Stimulated activated CD4-positive, alpha-beta T cell treated with anti-CD3 and anti-CD28 coated beads, Interleukin-2, amount 100 ng/mL, for 4 hours (primary cell): ENCODE measurements at regions not wholly inside any gene's neighbourhood (a gene's known extent, or its start where the extent isn't known, plus 50 kb on each side); places are given as distances from the start of the nearest gene placed in this dataset.
A peak's percentile ranks its signal among the peaks of the same experiment; 100 is the strongest.
"Not testable (repeated sequence)": the region's sequence is repeated elsewhere in the genome, so short reads cannot be mapped to it uniquely, and the experiment has no call there.

Source experiments
- DNase-seq: peaks from one replicate; pipeline ENCODE4 v3.0.0-alpha.2; 2020; ENCODE audit warnings: low read depth

DNA sequence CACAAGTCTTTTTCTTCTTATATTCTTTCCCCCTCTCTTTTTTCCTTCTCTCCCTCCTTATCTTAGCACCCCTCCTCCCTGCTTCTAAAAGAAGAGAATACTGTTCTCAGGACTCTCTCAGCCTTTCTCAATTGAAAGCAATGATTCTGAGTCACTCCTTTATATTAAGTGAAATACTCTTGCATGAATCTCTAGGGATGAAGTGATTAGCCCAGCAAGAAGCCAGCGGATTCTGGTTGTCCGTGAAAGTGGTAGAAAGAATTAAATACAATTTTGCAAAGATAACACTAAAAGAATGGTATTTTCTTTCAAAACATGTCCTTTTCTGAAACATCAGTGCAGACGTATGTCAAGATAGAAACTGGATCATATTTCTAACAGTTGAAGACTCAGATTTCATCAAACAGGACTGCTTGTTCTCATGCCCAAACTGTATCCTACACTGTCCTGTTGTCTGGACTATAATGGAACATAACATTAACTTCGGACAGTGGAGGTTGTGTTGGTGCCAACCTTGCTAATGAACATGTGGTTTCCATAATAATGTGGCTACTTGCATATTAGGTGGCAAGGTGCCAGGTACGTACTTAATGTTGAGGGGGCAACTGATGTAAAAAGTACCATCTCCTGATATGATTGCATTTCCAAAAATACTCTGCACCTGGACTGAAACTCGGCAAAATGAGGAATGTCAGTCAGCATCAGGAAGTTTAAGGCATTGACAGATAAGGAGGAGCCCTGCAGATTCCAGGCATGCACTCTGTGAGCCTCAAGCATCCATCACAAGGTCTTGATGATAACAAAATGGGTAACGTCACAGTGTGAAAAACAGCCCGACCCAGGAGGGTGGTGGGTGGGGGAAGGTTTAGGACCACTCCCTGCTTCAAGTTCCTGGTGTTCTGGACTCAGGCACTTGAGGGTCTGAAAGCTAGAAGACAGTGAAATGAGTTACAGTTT is 357.2 kb downstream of the DLEU7 start:
- no peak for DNase-seq

GRCh38 chr13:50493683-50494082 is 349.8 kb downstream of the DLEU7 start:
- no peak for DNase-seq

GRCh38 chr13:50494138-50494537 is 349.4 kb downstream of the DLEU7 start:
- DNase-seq = no peak

GRCh38 chr13:50503212-50503611 is 340.3 kb downstream of the DLEU7 start:
- not testable (repeated sequence) for DNase-seq

DNA sequence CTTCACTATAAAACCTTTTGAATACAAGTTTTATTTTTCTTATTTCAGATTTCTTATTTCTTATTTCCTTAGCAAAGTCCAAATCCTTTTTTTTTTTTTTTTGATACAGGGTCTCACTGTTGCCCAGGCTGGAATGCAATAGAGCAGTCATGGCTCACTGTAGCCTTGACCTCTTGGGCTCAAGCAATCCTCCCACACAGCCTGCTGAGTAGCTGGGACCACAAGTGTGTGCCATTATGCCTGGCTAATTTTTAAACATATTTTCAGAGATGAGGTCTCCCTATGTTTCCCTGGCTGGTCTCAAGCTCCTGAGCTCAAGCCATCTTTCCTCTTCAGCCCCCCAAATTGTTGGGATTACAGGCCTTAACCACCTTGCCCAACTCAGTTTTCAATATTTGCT is 334.3 kb downstream of the DLEU7 start:
- no peak for DNase-seq

GRCh38 chr13:50509771-50510441 is 333.6 kb downstream of the DLEU7 start:
- no peak for DNase-seq

GRCh38 chr13:50510885-50511545 is 332.5 kb downstream of the DLEU7 start:
- not testable (repeated sequence) for DNase-seq

GRCh38 chr13:50511877-50512341 is 331.6 kb downstream of the DLEU7 start:
- no peak for DNase-seq

DNA sequence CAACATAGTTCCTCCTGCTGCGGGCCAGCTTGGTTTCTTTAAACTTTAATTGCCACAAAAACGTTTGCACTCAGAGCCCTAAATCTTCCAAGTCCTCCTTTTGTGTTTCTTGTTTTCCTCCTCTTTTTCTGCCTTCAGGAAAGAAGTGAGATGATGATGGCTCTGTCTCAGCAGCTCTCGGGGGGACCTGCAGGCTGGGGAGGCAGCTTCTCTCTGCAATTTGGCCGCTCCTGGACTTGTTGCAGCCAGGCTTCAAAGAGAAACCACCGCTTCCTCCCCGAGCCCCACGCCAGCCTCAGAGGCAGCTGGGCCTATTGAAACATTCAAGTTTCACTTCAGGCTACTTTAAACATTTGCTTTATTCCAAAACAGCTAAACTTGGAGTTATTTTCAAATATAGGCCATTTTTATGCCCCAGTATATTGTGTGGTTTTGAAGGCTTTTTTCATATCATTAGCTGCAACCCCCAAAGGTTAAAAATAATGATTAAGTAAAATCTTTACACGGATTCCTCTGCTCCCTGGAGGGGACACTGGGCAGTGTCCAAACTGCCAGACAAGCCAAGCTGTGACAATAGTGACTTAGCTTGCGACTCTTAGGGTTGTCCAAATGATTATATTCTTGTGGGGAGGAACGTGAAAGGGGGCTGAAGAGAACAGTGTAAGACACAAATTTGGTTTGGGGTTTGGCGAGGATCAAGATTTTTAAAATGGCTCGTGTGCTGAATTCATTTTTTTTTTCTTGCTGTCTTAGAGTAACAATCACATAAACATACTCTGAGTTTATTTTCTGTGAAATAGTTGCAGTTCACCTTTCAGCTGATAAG is 330.8 kb downstream of the DLEU7 start:
- DNase-seq = peak; percentile 10

DNA sequence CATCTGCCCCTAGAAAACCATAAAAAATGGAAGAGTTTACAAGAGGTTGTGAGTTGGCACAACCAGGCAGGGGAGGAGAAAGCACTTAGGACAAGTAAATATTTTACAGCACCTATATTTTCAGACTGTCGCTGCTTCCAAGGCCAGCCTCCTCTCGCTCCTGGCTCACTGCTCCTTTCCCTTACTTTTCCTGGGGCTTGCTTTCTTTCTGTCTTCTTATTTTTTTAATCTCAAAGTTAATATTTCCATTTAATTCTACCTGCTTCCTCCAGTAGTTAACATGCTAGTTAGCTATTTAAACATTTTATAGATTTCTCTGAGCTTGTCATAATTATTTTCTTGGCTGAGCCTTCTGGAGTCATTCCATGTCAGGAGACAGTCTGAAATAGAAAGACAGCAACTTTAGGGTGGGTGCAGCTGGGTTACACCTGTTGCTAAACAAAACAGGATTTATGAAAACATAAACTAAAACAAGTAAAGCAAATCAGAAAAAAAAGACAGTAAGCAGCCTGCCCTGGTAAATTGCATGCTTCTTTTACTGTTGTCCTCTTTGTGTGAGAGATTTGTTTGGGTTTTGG is 330.1 kb downstream of the DLEU7 start:
- DNase-seq = no peak

DNA sequence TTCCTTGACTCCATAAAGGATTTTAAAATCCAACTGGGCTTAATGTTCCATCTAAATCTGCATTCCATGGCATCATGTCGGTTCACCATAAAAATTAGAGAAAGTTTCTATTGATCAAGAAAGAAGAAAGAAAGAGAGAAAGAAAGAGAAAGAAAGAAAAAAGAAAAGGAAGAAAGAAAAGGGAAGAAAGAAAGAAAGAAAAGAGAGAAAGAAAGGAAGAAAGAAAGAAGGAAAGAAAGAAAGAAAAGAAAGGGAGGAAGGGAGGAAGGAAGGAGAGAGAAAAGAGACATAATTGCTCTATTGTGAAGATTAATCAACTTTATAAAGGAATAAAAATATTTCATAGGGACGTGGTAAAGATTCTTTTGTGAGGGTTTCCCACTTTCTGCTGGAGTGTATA is 329.2 kb downstream of the DLEU7 start:
- DNase-seq = no peak

GRCh38 chr13:50518131-50518530 is 325.4 kb downstream of the DLEU7 start:
- DNase-seq = no peak

DNA sequence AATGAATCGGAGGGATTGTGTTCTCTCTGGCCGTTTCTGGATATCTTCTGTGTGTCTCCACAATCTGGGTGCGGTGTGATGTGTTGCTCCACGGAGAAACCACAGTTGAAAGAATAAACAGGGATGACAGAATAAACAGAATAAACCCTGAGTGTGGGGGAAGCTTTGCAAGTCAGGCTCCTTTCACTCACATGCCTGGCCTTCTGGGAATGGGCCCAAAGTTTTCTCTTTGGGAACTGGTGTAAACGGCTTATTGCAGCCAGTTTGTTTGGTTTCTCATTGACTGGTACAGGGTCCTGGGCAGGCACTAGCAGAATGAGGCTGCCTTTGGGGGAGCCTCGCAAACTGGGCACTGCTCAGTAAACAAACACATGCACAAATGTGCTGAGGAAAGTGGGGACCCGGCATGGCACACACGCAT is 324.7 kb downstream of the DLEU7 start:
- DNase-seq = no peak

DNA sequence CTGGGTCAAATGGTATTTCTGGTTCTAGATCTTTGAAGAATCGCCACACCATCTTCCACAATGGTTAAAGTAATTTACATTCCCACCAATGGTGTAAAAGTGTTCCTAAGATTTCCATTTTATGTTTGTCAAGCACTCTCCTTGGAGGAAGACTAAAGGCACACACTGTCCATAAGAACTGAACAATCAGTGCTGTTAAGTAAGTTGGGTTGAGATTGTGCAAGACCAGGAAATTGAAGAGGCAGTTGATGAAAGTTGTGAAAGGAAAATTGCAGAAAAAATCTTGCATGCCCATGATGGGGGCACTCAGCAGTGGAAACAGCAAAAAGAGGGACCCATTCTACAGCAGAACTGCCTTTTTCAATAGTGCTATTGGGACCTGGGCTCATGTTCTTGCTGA is 323.6 kb downstream of the DLEU7 start:
- DNase-seq = no peak

- DNase-seq = no peak
Measured at GRCh38 chr13:50521006-50521830, 322.3 kb downstream of the DLEU7 start.

- no peak for DNase-seq
Measured at GRCh38 chr13:50521831-50522149, 321.7 kb downstream of the DLEU7 start.

- no peak for DNase-seq
Measured at GRCh38 chr13:50522506-50522905, 321.0 kb downstream of the DLEU7 start.

DNA sequence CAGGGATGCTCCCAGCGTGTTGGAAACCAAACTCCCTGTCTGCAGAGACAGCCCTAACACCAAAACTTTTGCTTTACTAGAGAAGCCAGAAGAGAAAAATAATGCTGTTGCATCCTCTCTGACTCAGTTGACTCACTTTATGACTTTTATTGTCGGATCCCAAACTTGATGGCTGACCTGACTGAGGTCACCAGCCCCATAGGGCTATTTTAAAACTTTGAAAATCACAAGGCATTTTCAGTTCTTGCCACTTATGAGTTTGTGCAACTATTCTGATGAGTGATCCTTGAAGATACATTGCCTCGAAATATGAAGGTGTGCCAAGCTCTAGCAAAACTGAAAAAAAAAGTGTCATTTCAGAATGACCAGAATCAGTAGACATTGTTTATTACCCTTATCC is 320.2 kb downstream of the DLEU7 start:
- no peak for DNase-seq

GRCh38 chr13:50524560-50524959 is 318.9 kb downstream of the DLEU7 start:
- DNase-seq = no peak

DNA sequence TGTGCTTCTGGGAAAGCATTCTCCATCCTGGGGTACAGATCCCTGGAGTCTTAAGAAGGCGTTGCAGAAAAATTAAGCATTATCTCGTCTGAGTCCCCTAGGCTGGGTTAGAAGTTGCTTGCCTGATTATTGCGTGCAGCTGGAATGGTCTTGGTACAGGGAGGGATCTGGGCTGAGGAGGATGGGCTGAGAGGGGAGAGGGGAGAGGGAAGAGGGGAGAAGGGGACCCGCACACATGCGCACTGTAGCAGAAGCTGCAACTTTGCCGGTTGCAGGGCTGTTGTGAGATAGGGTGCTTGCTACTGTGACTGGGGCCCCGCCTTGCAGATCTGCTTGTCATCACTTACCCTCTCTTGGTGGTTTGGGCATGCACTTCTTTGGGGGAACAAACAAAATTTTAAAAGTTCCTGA is 316.8 kb downstream of the DLEU7 start:
- DNase-seq = no peak

- DNase-seq = no peak
Measured at GRCh38 chr13:50527188-50527587, 316.3 kb downstream of the DLEU7 start.
